ENCODE measurements at regions not wholly inside any gene's neighbourhood (a gene's known extent, or its start where the extent isn't known, plus 50 kb on each side); places are given as distances from the start of the nearest gene placed in this dataset.

DNA sequence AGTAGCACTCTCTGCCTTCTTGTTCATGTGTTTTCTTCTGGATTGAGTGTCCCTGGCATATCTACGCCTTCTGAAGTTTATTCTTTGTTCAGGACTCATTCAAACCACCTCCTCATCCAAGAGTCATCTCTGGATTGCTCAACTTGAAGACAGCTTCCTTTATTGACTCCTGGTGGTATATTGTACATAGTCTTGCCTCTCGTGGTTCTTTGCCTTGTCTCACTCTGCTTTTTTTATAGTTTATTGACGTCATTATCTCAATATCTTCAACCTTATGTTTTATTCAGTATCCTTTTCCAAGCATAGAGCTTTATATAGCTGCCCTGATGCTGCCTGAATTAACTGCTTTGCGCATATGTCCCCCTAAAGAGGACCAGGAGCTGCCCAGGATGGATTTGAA lies 161.7 kb downstream of the INSIG2 start:
- Histone ChIP-seq H3K4me1 (ENCODE audit: control insufficient read depth, insufficient read depth, low read length) (peaks cover 15% of the 10 kb centered on the region), H3K4me3 (no peak overlapping the region), H3K36me3 (ENCODE audit: control insufficient read depth in 2 of 2, insufficient read depth in 2 of 2, low read length in 1 of 2) (no peaks in the 10 kb centered on the region), H3K9ac (ENCODE audit: control insufficient read depth, insufficient read depth, low read length) (no peak overlapping the region), H3K27me3 (replicated peaks in 1 of 2; ENCODE audit: control insufficient read depth in 2 of 2, insufficient read depth in 2 of 2, low read length in 1 of 2) (no peaks in the 10 kb centered on the region), H4K20me1 (ENCODE audit: control insufficient read depth, insufficient read depth) (no peaks in the 10 kb centered on the region), H3K9me3 (replicated peaks; ENCODE audit: control insufficient read depth, insufficient read depth, low read length) (no peaks in the 10 kb centered on the region), H3K79me2 (ENCODE audit: control insufficient read depth, insufficient read depth, low read length) (no peaks in the 10 kb centered on the region), H2AFZ (ENCODE audit: control insufficient read depth, low read depth, low read length) (no peak overlapping the region; the same call in 1 of the 2 replicates), H3K4me2 (ENCODE audit: control insufficient read depth, insufficient read depth) (no peak overlapping the region), H3K27ac (ENCODE audit: control insufficient read depth, insufficient read depth) (peak overlapping the region; percentile 27)
- in situ Hi-C loops (cut with MboI) (no loop called here), intact Hi-C loops (cut with micrococcal nuclease; ENCODE audit: unreplicated experiment) (no loop called here)
- WGBS (ENCODE audit: insufficient coverage, insufficient replicate concordance, low lambda C conversion rate, missing lambda C conversion rate), result 18% methylated on average over 4 of the region's 4 CpGs
- ChIA-PET RAD21 (ENCODE audit: unreplicated experiment) (no interaction called here), CTCF (interaction anchor here (1.1 to 1.4 kb wide), 2 partner anchors 29 to 172 kb away, joined by 3 to 5 read pairs; no protein-coding TSS in a partner anchor), POLR2A (interaction anchor here (1.2 kb wide), 1 partner anchor 22 kb away, joined by 3 read pairs; no protein-coding TSS in a partner anchor), SMC1A (ENCODE audit: uncharacterized antibody, unreplicated experiment) (no interaction called here)
- ATAC-seq (no peak), DNase-seq (ENCODE audit: low read depth, low spot score) (no peak), FAIRE-seq (no peak)
- no TSS peak for BruUV-seq (replicated peaks)
- TF ChIP-seq KLF5 (IDR thresholded peaks at IDR 0.05; ENCODE audit: partially characterized antibody), result no peak
- TF ChIP-seq ASH2L (IDR thresholded peaks at IDR 0.05; ENCODE audit: borderline replicate concordance, low read depth), result no peak
- 0 out of 2 replicates have a peak, but pooled peaks have one; percentile 17 for TF ChIP-seq ATF7 (IDR thresholded peaks at IDR 0.05; ENCODE audit: low read depth)

DNA sequence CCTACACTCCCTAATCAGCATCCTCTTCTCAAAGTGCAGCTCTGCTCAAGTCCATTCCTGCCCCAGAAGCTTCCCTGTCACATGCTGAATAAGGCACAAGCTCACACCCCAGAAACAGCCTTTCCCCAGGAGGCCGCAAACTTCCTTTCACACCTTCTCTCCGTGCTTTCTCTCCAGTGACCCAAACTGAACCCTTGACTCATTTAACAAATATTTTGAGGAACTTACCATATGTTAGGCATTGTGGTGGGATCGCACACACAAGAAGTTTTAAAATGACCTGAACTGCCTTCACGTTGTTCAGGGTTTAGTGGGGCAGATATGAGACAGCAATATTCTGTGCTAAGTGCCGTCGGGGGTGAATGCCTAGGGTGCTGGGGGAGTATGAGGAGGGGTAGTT lies 161.3 kb downstream of the INSIG2 start:
- no peak overlapping the region for H3K4me2 ChIP-seq (ENCODE audit: control insufficient read depth, insufficient read depth)
- peak overlapping the region; percentile 27; the same call in 1 of the 2 replicates for H3K27ac ChIP-seq (ENCODE audit: control insufficient read depth, insufficient read depth)
- DNase-seq (ENCODE audit: low read depth, low spot score) (peak; percentile 64), FAIRE-seq (peak; percentile 86), ATAC-seq (peak; percentile 63)
- POLR2A ChIA-PET, result interaction anchor here (1.2 kb wide), 1 partner anchor 22 kb away, joined by 3 read pairs; no protein-coding TSS in a partner anchor
- CTCF ChIA-PET, result interaction anchor here (1.4 kb wide), 1 partner anchor 28 kb away, joined by 5 read pairs; no protein-coding TSS in a partner anchor
- no peaks in the 10 kb centered on the region for H3K79me2 ChIP-seq (ENCODE audit: control insufficient read depth, insufficient read depth, low read length)
- WGBS (ENCODE audit: insufficient coverage, insufficient replicate concordance, low lambda C conversion rate, missing lambda C conversion rate), result 2% methylated on average over 6 of the region's 6 CpGs
- H3K36me3 ChIP-seq (ENCODE audit: control insufficient read depth in 2 of 2, insufficient read depth in 2 of 2, low read length in 1 of 2), result no peaks in the 10 kb centered on the region
- H3K27me3 ChIP-seq (replicated peaks in 1 of 2; ENCODE audit: control insufficient read depth in 2 of 2, insufficient read depth in 2 of 2, low read length in 1 of 2), result no peaks in the 10 kb centered on the region
- H4K20me1 ChIP-seq (ENCODE audit: control insufficient read depth, insufficient read depth), result no peaks in the 10 kb centered on the region
- H3K4me1 ChIP-seq (ENCODE audit: control insufficient read depth, insufficient read depth, low read length), result peaks cover 15% of the 10 kb centered on the region
- RAD21 ChIA-PET (ENCODE audit: unreplicated experiment), result no interaction called here
- in situ Hi-C loops (cut with MboI) (no loop called here), intact Hi-C loops (cut with micrococcal nuclease; ENCODE audit: unreplicated experiment) (no loop called here)
- H3K4me3 ChIP-seq, result no peak overlapping the region
- no peaks in the 10 kb centered on the region for H3K9me3 ChIP-seq (replicated peaks; ENCODE audit: control insufficient read depth, insufficient read depth, low read length)
- H2AFZ ChIP-seq (ENCODE audit: control insufficient read depth, low read depth, low read length), result no peak overlapping the region
- H3K9ac ChIP-seq (ENCODE audit: control insufficient read depth, insufficient read depth, low read length), result no peak overlapping the region
- SMC1A ChIA-PET (ENCODE audit: uncharacterized antibody, unreplicated experiment), result no interaction called here
- BruUV-seq (replicated peaks), result no TSS peak
- TF ChIP-seq ZNF207 (IDR thresholded peaks at IDR 0.05; ENCODE audit: borderline replicate concordance) (no peak), MYC (IDR thresholded peaks at IDR 0.05; ENCODE audit: insufficient read depth, insufficient read length, insufficient replicate concordance, low read length, severe bottlenecking) (no peak), TBL1XR1 (IDR thresholded peaks at IDR 0.05; ENCODE audit: low read depth, low read length) (no peak), ZNF217 (IDR thresholded peaks at IDR 0.05) (no peak), CHD4 (IDR thresholded peaks at IDR 0.05) (no peak), BACH1 (IDR thresholded peaks at IDR 0.05; ENCODE audit: borderline replicate concordance) (no peak), POLR2AphosphoS2 (IDR thresholded peaks at IDR 0.05; ENCODE audit: low read depth, low read length) (no peak), ZNF24 (IDR thresholded peaks at IDR 0.05) (no peak)
- TF ChIP-seq, protein P1, sequence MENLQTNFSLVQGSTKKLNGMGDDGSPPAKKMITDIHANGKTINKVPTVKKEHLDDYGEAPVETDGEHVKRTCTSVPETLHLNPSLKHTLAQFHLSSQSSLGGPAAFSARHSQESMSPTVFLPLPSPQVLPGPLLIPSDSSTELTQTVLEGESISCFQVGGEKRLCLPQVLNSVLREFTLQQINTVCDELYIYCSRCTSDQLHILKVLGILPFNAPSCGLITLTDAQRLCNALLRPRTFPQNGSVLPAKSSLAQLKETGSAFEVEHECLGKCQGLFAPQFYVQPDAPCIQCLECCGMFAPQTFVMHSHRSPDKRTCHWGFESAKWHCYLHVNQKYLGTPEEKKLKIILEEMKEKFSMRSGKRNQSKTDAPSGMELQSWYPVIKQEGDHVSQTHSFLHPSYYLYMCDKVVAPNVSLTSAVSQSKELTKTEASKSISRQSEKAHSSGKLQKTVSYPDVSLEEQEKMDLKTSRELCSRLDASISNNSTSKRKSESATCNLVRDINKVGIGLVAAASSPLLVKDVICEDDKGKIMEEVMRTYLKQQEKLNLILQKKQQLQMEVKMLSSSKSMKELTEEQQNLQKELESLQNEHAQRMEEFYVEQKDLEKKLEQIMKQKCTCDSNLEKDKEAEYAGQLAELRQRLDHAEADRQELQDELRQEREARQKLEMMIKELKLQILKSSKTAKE (IDR thresholded peaks at IDR 0.05; ENCODE audit: low read depth, poor library complexity, severe bottlenecking), result no peak
- TF ChIP-seq, protein P2, sequence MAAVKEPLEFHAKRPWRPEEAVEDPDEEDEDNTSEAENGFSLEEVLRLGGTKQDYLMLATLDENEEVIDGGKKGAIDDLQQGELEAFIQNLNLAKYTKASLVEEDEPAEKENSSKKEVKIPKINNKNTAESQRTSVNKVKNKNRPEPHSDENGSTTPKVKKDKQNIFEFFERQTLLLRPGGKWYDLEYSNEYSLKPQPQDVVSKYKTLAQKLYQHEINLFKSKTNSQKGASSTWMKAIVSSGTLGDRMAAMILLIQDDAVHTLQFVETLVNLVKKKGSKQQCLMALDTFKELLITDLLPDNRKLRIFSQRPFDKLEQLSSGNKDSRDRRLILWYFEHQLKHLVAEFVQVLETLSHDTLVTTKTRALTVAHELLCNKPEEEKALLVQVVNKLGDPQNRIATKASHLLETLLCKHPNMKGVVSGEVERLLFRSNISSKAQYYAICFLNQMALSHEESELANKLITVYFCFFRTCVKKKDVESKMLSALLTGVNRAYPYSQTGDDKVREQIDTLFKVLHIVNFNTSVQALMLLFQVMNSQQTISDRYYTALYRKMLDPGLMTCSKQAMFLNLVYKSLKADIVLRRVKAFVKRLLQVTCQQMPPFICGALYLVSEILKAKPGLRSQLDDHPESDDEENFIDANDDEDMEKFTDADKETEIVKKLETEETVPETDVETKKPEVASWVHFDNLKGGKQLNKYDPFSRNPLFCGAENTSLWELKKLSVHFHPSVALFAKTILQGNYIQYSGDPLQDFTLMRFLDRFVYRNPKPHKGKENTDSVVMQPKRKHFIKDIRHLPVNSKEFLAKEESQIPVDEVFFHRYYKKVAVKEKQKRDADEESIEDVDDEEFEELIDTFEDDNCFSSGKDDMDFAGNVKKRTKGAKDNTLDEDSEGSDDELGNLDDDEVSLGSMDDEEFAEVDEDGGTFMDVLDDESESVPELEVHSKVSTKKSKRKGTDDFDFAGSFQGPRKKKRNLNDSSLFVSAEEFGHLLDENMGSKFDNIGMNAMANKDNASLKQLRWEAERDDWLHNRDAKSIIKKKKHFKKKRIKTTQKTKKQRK (IDR thresholded peaks at IDR 0.05; ENCODE audit: low read depth, low read length), result no peak

Data from GM12878 (cell line).